AG08395 (cell line): ENCODE measurements at regions not wholly inside any gene's neighbourhood (a gene's known extent, or its start where the extent isn't known, plus 50 kb on each side); places are given as distances from the start of the nearest gene placed in this dataset.
"Not testable (repeated sequence)": the region's sequence is repeated elsewhere in the genome, so short reads cannot be mapped to it uniquely, and the experiment has no call there.

Experiments
- DNase-seq: peaks from one replicate; pipeline ENCODE4 v3.0.0; 2012; ENCODE audit warnings: mixed read lengths, low spot score

DNA sequence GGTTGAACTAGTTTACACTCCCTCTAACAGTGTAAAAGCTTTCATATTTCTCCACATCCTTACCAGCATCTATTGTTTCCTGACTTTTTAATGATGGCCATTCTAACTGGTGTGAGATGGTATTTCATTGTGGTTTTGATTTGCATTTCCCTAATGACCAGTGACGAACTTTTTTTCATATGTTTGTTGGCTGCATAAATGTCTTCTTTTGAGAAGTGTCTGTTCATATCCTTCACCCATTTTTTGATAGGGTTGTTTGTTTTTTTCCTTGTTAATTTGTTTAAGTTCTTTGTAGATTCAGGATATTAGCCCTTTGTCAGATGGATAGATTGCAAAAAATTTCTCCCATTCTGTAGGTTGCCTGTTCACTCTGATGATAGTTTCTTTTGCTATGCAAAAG, 578.5 kb upstream of the ADGRB3 start:
- not testable (repeated sequence) for DNase-seq

DNA sequence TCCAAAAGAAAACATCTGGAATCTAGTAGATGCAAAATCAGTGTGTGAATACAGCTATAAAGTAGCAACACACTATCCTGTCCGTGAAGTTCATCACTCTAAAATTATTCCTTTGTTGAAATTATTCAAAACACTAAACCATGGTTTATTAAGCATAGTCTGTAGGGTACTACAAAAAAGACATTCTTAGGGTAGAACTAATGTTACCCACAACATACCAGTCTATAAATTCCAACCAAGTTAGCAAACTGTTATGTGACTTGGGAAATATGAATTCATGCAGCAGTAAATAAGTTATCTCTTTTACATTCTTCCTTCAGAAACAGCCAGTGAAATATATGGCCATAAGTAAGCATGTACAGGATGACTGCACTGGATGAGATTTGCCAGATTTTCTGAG, 580.3 kb upstream of the ADGRB3 start:
- no peak for DNase-seq

DNA sequence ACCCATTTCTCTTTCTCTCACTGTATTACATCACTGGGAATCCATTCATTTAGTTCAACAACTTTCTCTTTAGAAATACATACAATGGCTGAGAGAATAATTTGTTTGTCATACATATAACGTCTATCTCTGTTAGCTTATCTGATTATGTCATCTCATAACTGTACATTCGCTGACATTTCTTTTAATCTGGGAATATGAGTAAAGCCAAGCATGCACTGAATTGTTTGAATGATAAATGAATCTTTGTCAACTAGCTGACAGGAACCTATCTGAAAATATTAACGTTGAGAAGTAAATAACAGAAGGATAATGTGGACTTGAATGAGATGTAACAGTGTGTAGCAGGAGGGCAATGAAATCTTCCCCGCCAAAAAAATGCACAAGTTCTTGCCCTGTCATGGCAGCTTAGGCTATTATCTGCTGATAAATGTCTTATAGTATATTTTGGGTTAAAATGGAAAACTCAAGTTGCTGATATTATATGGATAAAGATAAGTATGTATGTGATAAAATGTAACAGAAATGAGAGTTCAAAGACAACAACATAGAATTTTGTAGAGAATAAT, 581.2 kb upstream of the ADGRB3 start:
- no peak for DNase-seq

DNA sequence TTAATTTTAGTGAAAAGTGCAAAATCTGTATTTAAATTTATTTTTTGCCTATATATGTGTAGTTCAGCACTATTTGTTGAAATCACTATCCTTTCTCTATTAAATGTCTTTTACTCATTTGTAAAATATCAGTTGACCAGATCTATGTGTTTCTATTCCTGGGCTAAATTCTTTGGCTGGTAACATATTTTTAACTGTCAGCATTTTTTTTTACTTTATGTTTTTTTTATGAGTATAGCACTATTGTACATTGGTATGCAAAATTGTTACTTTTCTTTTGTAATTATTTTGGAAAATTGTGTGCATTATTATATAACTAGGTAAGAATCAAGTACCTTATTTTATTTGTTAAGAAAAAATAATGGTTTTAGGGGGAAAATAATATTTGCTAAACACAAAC, 582.8 kb upstream of the ADGRB3 start:
- DNase-seq, result no peak

DNA sequence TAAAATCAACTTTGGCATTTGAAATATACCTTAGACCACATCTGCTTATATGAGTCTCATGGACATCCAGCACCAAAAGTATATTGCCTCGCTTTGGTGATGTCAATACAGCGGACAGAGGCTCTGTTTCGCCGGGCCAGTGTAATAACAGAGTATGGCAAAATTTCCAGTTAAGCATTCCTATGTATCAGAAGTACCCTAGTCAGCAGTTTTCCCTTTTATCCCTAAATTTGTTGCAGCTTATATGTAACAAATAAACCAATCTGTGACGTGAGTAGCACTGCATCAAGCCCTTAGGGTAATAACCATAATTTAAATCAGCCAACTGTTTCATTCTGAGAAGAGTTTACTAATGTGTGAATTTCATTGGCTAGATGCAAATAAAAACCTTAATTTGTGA, 585.5 kb upstream of the ADGRB3 start:
- DNase-seq, result no peak

DNA sequence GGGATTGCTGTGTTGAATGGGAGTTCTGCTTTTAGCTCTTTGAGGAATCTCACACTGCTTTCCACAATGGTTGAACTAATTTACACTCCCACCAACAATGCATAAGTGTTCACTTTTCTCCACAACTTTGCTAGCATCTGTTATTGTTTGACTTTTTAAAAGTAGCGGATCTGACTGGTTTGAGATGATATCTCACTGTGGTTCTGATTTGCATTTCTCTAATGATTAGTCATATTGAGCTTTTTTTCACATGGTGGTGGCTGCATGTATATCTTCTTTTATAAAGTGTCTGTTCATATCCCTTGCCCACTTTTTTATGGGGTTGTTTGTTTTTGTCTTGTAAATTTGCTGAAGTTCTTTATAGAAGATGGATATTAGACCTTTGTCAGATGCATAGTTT, 588.3 kb upstream of the ADGRB3 start:
- no peak for DNase-seq

DNA sequence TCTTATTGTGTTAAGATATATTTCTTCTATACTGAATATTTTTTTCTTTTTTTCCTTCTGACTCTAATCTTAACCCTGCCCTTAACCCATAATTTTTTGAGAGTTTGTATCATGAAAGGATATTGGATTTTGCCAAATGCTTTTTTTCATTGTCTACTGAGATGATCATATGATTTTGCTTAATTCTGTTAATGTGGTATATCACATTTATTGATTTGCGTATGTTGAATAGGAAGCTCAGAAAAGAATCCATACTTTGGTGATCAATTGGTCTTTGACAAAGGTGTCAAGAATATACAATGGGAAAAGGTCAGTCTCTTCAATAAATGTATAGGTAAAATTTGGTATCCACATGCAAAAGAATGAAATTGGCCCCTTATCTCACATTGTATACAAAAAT, 588.8 kb upstream of the ADGRB3 start:
- DNase-seq, result no peak

DNA sequence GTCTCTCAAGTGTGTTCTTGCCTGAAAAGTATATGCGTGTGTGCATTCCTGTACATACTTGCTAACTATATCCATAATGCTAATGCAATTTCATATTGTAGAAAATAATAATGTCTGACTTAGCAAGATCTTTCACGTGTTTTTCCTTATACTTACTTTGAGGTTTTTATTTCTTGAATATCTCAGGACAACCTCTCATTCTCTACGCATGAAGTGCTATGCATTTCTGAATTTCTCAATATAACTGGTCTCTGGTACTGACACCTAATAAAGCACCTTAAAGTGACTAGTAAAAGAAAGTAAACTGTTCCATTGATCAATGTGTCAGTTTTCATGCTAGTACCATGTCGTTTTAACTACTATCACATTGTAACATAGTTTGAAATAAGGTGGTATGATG, 589.9 kb upstream of the ADGRB3 start:
- no peak for DNase-seq

DNA sequence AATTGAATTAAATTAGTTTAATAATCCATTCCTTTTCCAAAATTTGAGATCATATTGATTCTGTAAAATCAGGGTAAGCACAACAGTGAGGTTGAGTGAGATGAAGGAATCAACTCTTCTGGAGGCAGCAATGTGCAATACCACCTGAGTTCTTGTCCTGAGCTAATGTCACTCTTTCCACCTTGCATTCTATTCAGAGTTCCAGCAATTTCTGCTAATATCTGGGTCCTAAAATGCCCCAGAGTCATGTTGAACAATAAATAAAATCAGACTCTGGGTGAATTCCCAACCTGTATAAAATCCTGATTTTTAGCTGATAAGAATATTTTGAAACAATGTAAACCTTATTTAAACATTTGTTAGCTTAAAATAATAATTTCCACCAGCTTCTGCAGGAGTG, 590.8 kb upstream of the ADGRB3 start:
- DNase-seq, result no peak

DNA sequence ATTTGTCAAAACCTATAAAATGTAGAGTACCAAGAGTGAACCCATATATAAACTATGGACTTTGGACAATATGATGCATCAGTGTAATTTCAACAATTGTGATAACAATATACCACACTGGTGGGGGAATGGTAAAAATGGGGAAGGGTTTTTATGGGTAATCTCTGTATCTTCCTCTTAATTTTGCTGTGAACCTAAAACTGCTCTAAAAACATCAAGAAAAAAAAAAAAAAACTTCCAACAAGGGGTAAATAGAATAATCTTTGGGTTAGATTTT, 592.0 kb upstream of the ADGRB3 start:
- DNase-seq, result no peak

DNA sequence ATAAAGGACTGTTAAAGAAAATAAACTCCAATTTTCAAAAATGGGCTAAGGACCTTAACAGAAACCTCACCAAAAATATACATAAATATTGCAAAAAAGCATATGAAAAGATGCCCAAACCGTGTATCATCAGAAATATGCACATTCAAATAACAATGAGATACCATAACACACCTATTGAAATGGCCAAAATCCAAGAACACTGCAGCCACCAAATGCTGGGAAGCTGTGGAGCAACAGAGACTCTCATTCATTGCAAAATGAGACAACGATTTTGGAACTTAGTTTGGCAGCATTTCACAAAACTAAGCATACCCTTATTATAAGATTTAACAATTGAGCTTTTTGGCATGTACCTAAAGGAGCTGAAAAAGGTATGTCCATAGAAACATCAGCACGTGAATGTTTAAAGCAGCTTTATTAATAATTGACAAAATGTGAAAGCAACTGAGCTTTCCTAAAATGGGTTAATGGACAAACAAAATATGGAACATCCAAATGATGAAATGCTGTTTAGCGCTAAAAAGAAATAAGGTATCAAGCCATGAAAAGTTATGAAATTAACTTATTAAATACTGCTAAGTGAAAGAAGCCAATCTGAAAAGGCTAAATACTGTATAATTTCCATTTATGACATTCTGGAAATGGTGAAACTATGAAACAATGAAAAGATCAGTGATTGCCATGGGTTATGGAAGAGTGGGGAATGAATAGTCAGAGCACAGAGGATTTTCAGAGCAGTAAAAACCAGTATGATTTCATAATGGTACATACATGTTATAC, 592.6 kb upstream of the ADGRB3 start:
- DNase-seq, result no peak

DNA sequence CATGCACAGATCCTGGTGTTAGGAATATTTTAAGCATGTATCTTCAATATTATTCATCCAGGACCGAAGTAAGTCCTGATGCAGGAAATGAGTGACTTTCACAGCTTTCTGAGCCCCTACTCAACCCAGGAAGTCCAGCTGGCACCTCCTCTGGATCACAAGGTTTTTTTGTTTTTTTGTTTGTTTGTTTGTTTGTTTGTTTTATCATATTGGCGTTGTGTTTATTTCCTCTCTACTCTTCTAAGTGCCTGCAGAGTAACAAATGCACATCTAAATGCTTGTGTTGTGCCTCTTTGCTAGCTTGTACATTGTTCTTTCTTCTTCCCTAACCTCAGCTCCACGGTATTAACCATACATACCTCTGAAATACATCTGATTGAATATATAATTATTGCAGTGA, 594.3 kb upstream of the ADGRB3 start:
- DNase-seq, result no peak

DNA sequence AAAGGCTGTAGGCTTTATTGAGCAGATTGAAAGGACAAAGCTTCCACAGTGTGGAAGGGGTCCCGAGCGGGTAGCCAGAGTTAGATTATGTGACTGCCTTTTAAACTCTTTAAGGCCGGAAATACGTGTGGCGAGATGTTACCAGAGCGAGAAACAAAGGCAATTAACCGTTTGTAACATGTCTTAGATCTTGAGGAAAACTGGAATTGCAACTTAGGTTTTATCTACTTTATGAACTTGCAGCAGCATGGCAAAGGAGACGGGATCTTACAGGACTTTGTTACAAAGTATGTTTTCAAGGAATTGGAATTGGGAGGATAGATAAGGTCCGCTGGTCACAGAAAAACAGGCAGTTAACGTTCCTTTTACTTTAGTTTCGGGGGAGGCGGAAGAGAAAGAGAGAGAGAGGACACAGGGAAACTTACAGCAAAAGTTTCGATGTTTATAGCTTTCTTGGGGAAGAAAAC, 594.7 kb upstream of the ADGRB3 start:
- no peak for DNase-seq

DNA sequence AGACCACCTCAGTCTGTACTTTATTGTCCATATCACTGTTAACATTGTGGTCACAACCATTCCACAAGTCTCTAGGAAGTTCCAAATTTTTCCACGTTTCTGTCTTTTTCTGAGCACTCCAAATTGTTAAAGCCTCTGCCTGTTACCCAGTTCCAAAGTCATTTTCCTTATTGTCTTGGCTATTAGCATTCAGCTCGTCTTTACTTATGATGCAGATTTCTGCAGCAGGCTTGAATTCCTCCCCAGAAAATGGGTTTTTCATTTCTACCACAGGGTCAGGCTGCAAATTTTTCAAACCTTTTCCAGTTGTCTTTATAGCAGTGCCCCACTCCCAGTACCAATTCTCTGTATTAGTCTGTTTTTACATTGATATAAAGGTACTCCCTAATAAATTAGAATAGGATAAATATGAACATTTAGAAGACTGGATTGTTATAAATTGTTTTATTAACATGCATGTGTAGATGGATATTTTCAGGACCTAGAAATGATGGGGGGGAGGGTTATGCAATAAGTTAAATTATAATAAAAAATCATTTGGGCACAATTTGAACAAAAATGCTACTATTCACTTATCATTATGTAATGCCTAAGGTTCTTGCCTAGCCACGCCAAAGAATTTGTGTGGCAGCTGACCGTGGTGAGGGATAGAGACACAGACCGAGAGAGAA, 595.3 kb upstream of the ADGRB3 start:
- no peak for DNase-seq

DNA sequence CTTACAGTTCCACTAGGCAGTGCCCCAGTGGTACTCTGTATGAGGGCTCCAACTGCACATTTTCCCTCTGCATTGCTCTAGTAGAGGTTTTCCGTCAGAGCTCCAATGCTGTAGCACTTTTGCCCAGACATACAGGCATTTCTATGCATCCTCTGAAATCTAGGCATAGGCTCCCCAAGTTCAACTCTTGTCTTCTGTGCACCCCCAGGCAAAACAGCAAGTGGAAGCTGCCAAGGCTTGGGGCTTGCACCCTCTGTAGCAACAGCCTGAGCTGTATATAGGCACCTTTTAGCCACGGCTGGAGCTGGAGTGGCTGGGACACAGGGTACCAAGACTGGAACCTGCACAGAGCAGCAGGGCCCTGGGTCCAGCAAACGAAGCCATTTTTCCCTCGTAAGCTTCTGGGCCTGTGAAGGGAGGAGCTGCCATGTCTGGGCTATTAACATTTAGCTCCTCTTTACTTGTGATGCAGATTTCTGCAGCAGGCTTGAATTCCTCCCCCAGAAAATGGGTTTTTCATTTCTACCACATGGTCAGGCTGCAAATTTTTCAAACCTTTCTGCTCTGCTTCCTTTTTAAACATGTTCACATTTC, 596.2 kb upstream of the ADGRB3 start:
- DNase-seq, result no peak

DNA sequence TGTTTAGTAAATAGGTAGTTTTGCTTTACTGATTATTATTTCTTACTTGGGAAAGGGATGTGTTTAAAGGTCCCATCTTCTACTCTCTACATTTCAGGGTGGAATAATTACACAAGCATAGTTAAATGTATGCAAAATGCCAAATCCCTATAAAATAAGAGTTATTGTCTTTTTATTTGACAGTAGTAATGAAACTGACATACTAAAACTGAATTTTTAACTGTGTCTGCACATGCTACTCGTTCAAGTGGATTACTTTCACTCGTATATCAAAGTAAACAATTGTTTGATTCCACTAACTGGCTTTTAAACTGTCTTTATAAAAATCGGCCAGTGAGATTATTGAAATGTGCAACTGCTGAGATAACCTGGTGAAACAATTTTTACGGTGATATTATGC, 602.9 kb upstream of the ADGRB3 start:
- DNase-seq, result no peak

DNA sequence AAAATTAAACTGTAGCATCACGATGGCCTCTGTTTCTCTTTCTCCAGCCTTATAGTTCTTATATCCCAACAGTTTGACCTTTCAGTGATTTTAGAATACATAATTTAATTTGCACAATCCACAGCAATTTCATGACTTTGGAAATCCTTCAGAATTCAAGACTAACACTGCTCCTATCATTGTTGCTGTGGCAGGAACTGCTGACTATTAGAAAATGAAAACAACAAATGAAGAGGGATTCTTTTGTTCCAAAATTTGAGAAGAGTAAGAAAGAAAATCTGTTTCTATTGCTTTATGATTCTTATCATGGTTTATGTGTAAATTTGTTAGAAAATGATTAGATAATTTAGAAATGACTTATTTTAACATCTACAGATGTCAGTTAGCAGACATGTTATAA, 604.0 kb upstream of the ADGRB3 start:
- no peak for DNase-seq

DNA sequence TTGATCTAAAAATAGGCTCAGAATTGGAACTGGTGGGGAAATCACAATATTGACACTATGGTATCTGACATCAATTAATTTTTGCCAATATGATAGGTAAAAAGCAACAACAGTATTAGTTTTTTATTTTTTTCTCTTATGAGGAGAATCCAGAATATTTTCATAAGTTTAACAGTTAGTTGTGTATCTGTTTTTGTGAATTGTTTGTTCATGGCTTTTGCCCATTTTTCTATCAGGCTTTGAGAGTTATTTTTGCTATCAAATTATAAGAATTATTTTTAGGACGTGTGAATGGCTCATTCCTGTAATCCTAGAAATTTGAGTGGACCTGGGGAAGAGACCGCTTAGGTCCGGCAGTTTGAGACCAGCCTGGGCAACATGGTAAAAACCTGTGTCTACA, 608.6 kb upstream of the ADGRB3 start:
- DNase-seq, result no peak

DNA sequence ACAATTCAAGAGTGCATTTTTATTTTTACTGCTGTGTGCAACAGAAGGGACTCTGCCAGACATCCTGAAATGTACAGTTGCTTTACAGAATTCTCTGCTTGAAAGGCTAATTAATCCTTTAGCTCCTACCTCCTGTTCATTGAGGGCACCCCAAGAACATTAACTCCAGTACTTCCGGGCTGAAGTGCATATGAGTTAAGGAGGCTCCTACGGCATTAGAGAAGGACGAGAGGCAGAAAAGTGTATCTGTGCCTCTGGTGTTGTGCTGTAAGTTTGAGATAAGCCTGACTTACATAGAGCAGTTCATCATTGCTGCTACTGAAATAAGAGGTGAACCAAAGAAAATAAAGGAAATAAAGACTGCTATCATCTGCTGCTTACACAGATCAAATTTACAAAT, 609.3 kb upstream of the ADGRB3 start:
- no peak for DNase-seq

DNA sequence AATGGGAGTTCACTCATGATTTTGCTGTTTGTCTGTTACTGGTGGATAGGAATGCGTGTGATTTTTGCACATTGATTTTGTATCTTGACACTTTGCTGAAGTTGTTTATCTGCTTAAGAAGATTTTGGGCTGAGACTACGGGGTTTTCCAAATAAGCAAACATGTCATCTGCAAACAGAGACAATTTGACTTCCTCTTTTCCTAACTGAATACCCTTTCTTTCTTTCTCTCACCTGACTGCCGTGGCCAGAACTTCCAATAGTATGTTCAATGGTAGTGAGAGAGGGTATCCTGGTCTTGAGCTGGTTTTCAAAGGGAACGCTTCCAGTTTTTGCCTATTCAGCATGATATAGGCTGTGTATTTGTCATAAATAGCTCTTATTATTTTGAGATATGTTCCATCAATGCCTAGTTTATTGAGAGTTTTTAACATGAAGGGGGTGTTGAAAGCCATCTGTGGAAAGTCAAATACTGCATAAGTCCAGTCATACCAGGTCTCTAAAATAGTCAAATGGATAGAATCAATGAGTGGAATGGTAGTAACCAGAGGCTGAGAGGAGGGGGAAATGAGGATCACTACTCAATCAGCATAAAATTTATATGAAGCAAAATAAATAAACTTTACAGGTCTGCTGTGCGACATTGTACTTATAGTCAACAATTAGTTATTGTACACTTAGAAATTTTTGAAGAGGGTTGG, 610.4 kb upstream of the ADGRB3 start:
- no peak for DNase-seq

DNA sequence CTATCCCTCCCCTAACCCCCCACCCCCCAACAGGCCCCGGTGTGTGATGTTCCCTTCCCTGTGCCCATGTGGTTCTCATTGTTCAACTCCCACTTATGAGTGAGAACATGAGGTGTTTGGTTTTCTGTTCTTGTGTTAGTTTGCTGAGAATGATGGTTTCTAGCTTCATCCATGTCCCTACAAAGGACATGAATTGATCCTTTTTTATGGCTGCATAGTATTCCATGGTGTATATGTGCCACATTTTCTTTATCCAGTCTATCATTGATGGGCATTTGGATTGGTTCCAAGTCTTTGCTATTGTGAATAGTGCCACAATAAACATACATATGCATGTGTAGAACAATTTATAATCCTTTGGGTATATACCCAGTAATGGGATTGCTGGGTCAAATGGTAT, 612.1 kb upstream of the ADGRB3 start:
- not testable (repeated sequence) for DNase-seq

DNA sequence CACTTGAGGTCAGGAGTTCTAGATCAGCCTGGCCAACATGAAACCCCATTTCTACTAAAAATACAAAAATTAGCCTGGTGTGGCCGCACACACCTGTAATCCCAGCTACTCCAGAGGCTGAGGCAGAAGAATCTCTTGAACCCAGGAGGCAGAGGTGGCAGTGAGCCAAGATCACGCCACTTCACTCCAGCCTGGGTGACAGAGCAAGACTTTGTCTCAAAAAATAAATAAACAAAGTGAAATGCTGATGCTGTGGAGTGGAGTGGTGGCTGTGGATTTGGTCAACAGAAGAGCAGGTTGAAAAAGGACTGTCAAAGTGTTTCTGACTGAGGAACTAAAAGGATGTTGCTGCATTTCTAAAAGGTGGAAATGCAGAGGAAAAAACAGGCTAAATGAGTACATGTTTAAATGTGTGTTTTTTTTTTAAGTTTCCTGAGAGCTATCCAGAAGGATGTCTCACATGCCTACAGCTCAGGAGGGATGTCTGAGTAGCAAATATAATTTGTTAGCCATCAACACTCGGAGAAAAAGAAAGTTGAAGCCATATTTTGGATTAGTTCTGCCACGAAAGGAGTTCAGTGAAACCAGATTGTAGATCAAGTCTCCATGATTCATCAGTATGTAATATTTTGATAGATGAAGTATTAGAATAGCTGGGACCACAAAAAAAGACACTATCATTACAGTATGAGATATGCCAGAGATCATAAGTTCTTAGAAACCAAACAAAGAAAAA, 621.1 kb upstream of the ADGRB3 start:
- DNase-seq, result no peak
